ENCODE measurements at regions not wholly inside any gene's neighbourhood (a gene's known extent, or its start where the extent isn't known, plus 50 kb on each side); places are given as distances from the start of the nearest gene placed in this dataset.

DNA sequence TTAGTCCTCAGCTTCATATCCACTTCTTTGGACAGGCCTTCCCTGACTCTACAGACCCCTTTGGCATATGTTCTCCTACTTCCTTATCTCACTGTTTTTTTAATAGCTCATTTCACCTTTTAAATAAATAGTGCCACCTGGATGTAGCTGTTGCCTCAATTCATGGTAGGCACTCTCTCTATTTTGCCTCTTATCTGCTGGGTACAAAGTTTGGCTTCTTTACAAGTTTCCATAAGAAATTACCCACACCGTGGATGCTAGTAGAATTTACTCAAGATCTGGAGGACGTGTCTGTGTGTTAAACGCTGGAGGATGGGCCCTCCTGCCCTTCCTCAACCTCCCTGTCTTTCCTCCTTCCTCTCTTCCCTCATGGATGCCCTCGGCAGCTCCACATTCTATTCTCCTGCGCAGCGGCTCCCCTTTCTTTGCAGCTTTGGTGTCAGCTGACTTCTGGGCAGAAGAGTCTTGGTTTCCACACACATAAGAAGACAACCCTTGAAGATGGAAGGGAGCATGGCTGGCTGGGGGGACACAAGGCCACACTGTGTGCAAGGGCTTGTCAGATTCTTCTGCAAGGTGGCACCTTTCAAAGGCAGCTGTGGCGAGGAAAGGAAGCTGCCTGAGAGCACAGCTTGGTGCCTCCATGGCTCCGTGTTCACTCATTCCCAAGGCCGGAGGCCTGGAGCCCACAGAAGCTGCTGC is 212.6 kb downstream of the SNX19 start:
- Histone ChIP-seq H3K36me3 (ENCODE audit: control insufficient read depth in 4 of 4, insufficient read depth in 3 of 4, low read depth in 1 of 4, low read length in 3 of 4) (no peaks in the 10 kb centered on the region), H3K27ac (ENCODE audit: low read depth in 1 of 2, low read length in 2 of 2) (no peak overlapping the region), H3K27me3 (ENCODE audit: control insufficient read depth in 4 of 4, insufficient read depth in 4 of 4, low read length in 3 of 4) (peaks cover 0 to 3% (median 0%) of the 10 kb centered on the region in 4 donors), H3K9me3 (ENCODE audit: control insufficient read depth in 4 of 4, low read length in 3 of 4) (no peaks in the 10 kb centered on the region), H3K4me1 (ENCODE audit: control insufficient read depth in 4 of 4, insufficient read depth in 4 of 4, low read length in 3 of 4) (no peaks in the 10 kb centered on the region), H3K9ac (ENCODE audit: low read depth in 1 of 2, low read length in 2 of 2) (no peak overlapping the region), H3K4me3 (ENCODE audit: low read depth in 1 of 3, low read length in 3 of 3) (no peak overlapping the region)
- TF ChIP-seq, protein P1, sequence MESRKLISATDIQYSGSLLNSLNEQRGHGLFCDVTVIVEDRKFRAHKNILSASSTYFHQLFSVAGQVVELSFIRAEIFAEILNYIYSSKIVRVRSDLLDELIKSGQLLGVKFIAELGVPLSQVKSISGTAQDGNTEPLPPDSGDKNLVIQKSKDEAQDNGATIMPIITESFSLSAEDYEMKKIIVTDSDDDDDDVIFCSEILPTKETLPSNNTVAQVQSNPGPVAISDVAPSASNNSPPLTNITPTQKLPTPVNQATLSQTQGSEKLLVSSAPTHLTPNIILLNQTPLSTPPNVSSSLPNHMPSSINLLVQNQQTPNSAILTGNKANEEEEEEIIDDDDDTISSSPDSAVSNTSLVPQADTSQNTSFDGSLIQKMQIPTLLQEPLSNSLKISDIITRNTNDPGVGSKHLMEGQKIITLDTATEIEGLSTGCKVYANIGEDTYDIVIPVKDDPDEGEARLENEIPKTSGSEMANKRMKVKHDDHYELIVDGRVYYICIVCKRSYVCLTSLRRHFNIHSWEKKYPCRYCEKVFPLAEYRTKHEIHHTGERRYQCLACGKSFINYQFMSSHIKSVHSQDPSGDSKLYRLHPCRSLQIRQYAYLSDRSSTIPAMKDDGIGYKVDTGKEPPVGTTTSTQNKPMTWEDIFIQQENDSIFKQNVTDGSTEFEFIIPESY (IDR thresholded peaks at IDR 0.05), result no peak
- TF ChIP-seq YY1 (IDR thresholded peaks at IDR 0.05), result no peak
- TF ChIP-seq JUND (IDR thresholded peaks at IDR 0.05), result no peak
- no peak for TF ChIP-seq RAD21 (IDR thresholded peaks at IDR 0.05)
- no peak for TF ChIP-seq HNF4G (IDR thresholded peaks at IDR 0.05)
- no peak for TF ChIP-seq NR2F2 (IDR thresholded peaks at IDR 0.05)
- no peak for TF ChIP-seq TAF1 (conservative IDR thresholded peaks at IDR 0.05)
- TF ChIP-seq HNF4A (conservative IDR thresholded peaks at IDR 0.05), result no peak
- no peak for TF ChIP-seq GABPA (IDR thresholded peaks at IDR 0.05 in 1 of 2, conservative IDR thresholded peaks at IDR 0.05 in 1 of 2)
- no peak for TF ChIP-seq EGR1 (IDR thresholded peaks at IDR 0.05; ENCODE audit: low read depth in 2 of 2)
- no peak for TF ChIP-seq RXRA (IDR thresholded peaks at IDR 0.05)
- TF ChIP-seq, protein P2, sequence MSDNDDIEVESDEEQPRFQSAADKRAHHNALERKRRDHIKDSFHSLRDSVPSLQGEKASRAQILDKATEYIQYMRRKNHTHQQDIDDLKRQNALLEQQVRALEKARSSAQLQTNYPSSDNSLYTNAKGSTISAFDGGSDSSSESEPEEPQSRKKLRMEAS (IDR thresholded peaks at IDR 0.05), result no peak
- TF ChIP-seq, protein P3, sequence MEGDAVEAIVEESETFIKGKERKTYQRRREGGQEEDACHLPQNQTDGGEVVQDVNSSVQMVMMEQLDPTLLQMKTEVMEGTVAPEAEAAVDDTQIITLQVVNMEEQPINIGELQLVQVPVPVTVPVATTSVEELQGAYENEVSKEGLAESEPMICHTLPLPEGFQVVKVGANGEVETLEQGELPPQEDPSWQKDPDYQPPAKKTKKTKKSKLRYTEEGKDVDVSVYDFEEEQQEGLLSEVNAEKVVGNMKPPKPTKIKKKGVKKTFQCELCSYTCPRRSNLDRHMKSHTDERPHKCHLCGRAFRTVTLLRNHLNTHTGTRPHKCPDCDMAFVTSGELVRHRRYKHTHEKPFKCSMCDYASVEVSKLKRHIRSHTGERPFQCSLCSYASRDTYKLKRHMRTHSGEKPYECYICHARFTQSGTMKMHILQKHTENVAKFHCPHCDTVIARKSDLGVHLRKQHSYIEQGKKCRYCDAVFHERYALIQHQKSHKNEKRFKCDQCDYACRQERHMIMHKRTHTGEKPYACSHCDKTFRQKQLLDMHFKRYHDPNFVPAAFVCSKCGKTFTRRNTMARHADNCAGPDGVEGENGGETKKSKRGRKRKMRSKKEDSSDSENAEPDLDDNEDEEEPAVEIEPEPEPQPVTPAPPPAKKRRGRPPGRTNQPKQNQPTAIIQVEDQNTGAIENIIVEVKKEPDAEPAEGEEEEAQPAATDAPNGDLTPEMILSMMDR (IDR thresholded peaks at IDR 0.05; ENCODE audit: low read depth, low read length, missing input control), result no peak
- TF ChIP-seq, protein P4, sequence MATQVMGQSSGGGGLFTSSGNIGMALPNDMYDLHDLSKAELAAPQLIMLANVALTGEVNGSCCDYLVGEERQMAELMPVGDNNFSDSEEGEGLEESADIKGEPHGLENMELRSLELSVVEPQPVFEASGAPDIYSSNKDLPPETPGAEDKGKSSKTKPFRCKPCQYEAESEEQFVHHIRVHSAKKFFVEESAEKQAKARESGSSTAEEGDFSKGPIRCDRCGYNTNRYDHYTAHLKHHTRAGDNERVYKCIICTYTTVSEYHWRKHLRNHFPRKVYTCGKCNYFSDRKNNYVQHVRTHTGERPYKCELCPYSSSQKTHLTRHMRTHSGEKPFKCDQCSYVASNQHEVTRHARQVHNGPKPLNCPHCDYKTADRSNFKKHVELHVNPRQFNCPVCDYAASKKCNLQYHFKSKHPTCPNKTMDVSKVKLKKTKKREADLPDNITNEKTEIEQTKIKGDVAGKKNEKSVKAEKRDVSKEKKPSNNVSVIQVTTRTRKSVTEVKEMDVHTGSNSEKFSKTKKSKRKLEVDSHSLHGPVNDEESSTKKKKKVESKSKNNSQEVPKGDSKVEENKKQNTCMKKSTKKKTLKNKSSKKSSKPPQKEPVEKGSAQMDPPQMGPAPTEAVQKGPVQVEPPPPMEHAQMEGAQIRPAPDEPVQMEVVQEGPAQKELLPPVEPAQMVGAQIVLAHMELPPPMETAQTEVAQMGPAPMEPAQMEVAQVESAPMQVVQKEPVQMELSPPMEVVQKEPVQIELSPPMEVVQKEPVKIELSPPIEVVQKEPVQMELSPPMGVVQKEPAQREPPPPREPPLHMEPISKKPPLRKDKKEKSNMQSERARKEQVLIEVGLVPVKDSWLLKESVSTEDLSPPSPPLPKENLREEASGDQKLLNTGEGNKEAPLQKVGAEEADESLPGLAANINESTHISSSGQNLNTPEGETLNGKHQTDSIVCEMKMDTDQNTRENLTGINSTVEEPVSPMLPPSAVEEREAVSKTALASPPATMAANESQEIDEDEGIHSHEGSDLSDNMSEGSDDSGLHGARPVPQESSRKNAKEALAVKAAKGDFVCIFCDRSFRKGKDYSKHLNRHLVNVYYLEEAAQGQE (IDR thresholded peaks at IDR 0.05), result no peak
- TF ChIP-seq FOXA2 (IDR thresholded peaks at IDR 0.05), result no peak
- TF ChIP-seq FOXA1 (IDR thresholded peaks at IDR 0.05), result no peak
- TF ChIP-seq, protein P5, sequence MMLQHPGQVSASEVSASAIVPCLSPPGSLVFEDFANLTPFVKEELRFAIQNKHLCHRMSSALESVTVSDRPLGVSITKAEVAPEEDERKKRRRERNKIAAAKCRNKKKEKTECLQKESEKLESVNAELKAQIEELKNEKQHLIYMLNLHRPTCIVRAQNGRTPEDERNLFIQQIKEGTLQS (IDR thresholded peaks at IDR 0.05), result no peak
- no peak for TF ChIP-seq SP1 (IDR thresholded peaks at IDR 0.05)
- DNase-seq (ENCODE audit: low spot score), result no peak
- WGBS, result 79% methylated on average over 9 of the region's 9 CpGs
